H1 (cell line): ENCODE measurements at regions not wholly inside any gene's neighbourhood (a gene's known extent, or its start where the extent isn't known, plus 50 kb on each side); places are given as distances from the start of the nearest gene placed in this dataset.

Source experiments
- CTCF ChIA-PET: fragments of 300-600 bp; sonication (Branson Sonifier 250); formaldehyde crosslinking; loops from one replicate; lab custom pipeline; 2021; ENCODE audit not compliant: partially characterized antibody; lab: Charles Lee
- POLR2A ChIA-PET: fragments of 300-600 bp; sonication (Branson Sonifier 250); formaldehyde crosslinking; loops from one replicate; lab custom pipeline; 2021; ENCODE audit warnings: inconsistent platforms; ENCODE audit not compliant: partially characterized antibody; lab: Charles Lee
- DNase-seq, 2 experiments: peaks; one replicate each; pipeline versions ENCODE4 v3.0.0 to v3.0.0-alpha.2; 2010 to 2022; ENCODE audit warnings: low spot score in 2 of 2, low read depth in 1 of 2, mixed read lengths in 1 of 2
- FAIRE-seq: peaks from 2 replicates; lab custom pipeline; 2011; peaks lifted over from hg19 to GRCh38; lab: Jason Lieb, UNC
- H2AFZ ChIP-seq: 2 replicates; pipeline ENCODE4 v1.8.1; 2012; ENCODE audit warnings: low read length, inconsistent platforms
- H2AK5ac ChIP-seq: 2 replicates; pipeline ENCODE4 v1.6.1; 2013; ENCODE audit warnings: low read depth, low read length
- H2BK120ac ChIP-seq: replicated peaks from 2 replicates; pipeline ENCODE3; 2013; ENCODE audit warnings: low read depth, low read length, inconsistent platforms
- H2BK12ac ChIP-seq: 2 replicates; pipeline ENCODE4 v1.6.1; 2013; ENCODE audit warnings: low read depth, low read length
- H2BK15ac ChIP-seq: 2 replicates; pipeline ENCODE4 v1.6.1; 2013; ENCODE audit warnings: low read length
- H2BK20ac ChIP-seq: 2 replicates; pipeline ENCODE4 v1.6.1; 2013; ENCODE audit warnings: low read length
- H2BK5ac ChIP-seq: 2 replicates; pipeline ENCODE4 v1.6.1; 2013; ENCODE audit warnings: low read depth, low read length
- H3K14ac ChIP-seq: 2 replicates; pipeline ENCODE4 v1.6.1; 2013; ENCODE audit warnings: inconsistent platforms; ENCODE audit not compliant: insufficient read length
- H3K18ac ChIP-seq: 2 replicates; pipeline ENCODE4 v1.6.1; 2013; ENCODE audit warnings: low read length; ENCODE audit errors: extremely low read depth
- H3K23ac ChIP-seq: 2 replicates; pipeline ENCODE4 v1.6.1; 2013; ENCODE audit warnings: inconsistent platforms; ENCODE audit not compliant: insufficient read length
- H3K23me2 ChIP-seq: 2 replicates; pipeline ENCODE4 v1.6.1; 2013; ENCODE audit warnings: low read depth, low read length
- H3K27ac ChIP-seq: 2 replicates; pipeline ENCODE4 v1.6.1; 2011; ENCODE audit warnings: low read depth, low read length, inconsistent platforms
- H3K27me3 ChIP-seq, 4 experiments: replicated peaks in 1 of 4; 1 replicate in 1 of 4; 2 replicates in 3 of 4; pipeline versions ENCODE4 v1.6.1 to v1.8.1; 2011 to 2013; ENCODE audit warnings: low read length in 3 of 4, mild to moderate bottlenecking in 3 of 4, inconsistent platforms in 2 of 4, mixed read lengths in 2 of 4, moderate library complexity in 1 of 4; ENCODE audit not compliant: control insufficient read depth in 3 of 4, insufficient read depth in 3 of 4; ENCODE audit errors: extremely low read depth in 1 of 4
- H3K36me3 ChIP-seq, 4 experiments: 2 replicates each; pipeline versions ENCODE4 v1.6.1 to v1.8.1; 2011 to 2013; ENCODE audit warnings: mild to moderate bottlenecking in 4 of 4, low read length in 3 of 4, moderate library complexity in 2 of 4, control low read depth in 1 of 4, inconsistent platforms in 1 of 4; ENCODE audit not compliant: insufficient read depth in 4 of 4, control insufficient read depth in 2 of 4
- H3K4ac ChIP-seq: replicated peaks from 2 replicates; pipeline ENCODE3; 2013; ENCODE audit warnings: low read length, low read depth, mixed read lengths, inconsistent platforms; ENCODE audit not compliant: insufficient read length
- H3K4me1 ChIP-seq, 4 experiments: replicated peaks in 1 of 4; 1 replicate in 1 of 4; 2 replicates in 3 of 4; pipeline versions ENCODE4 v1.6.1 to v1.8.1; 2011 to 2013; ENCODE audit warnings: low read length in 3 of 4, inconsistent platforms in 2 of 4, mixed read lengths in 1 of 4; ENCODE audit not compliant: insufficient read depth in 4 of 4, control insufficient read depth in 3 of 4
- H3K4me2 ChIP-seq, 2 experiments: 2 replicates each; pipeline versions ENCODE4 v1.6.1 to v1.8.1; 2011 to 2013; ENCODE audit warnings: low read depth in 2 of 2, low read length in 2 of 2, control low read depth in 1 of 2, inconsistent platforms in 1 of 2, mild to moderate bottlenecking in 1 of 2; ENCODE audit not compliant: insufficient read depth in 1 of 2
- H3K4me3 ChIP-seq, 4 experiments: fragments of 200-600, 300-600 bp in 1 of 4; sonication (generic), shearing (Covaris generic), sonication (Bioruptor Twin) in 1 of 4; 2 replicates each; pipeline versions ENCODE4 v1.5.1 to v1.8.1; 2011 to 2016; ENCODE audit warnings: low read length in 4 of 4, low read depth in 3 of 4, control low read depth in 2 of 4, inconsistent platforms in 2 of 4, mild to moderate bottlenecking in 2 of 4, mixed read lengths in 1 of 4, moderate library complexity in 1 of 4; ENCODE audit not compliant: insufficient read depth in 2 of 4; ENCODE audit errors: extremely low read depth in 1 of 4
- H3K56ac ChIP-seq: replicated peaks from 2 replicates; pipeline ENCODE3; 2013; ENCODE audit warnings: low read depth, mild to moderate bottlenecking, mixed read lengths, low read length, inconsistent platforms; ENCODE audit not compliant: insufficient read length
- H3K79me1 ChIP-seq: 2 replicates; pipeline ENCODE4 v1.6.1; 2013; ENCODE audit warnings: low read depth, low read length, control low read depth
- H3K79me2 ChIP-seq, 2 experiments: 2 replicates each; pipeline versions ENCODE4 v1.6.1 to v1.8.1; 2012 to 2013; ENCODE audit warnings: low read length in 2 of 2, mild to moderate bottlenecking in 2 of 2, inconsistent platforms in 1 of 2; ENCODE audit not compliant: insufficient read depth in 2 of 2, control insufficient read depth in 1 of 2
- H3K9ac ChIP-seq, 4 experiments: replicated peaks in 1 of 4; 1 replicate in 1 of 4; 2 replicates in 3 of 4; pipeline versions ENCODE4 v1.6.1 to v1.8.1; 2011 to 2013; ENCODE audit warnings: low read depth in 3 of 4, low read length in 3 of 4, control low read depth in 2 of 4, mild to moderate bottlenecking in 2 of 4, moderate library complexity in 2 of 4, inconsistent platforms in 1 of 4; ENCODE audit errors: extremely low read depth in 1 of 4
- H3K9me3 ChIP-seq, 2 experiments: 2 replicates each; pipeline versions ENCODE4 v1.6.1 to v1.8.1; 2012 to 2013; ENCODE audit warnings: mild to moderate bottlenecking in 2 of 2, moderate library complexity in 2 of 2, control low read depth in 1 of 2, inconsistent platforms in 1 of 2, low read depth in 1 of 2, low read length in 1 of 2, mixed read lengths in 1 of 2; ENCODE audit not compliant: insufficient read depth in 2 of 2
- H4K20me1 ChIP-seq, 2 experiments: replicated peaks in 1 of 2; 2 replicates each; pipeline versions ENCODE3 to v1.8.1; 2011 to 2013; ENCODE audit warnings: inconsistent platforms in 2 of 2, low read length in 2 of 2, mild to moderate bottlenecking in 1 of 2; ENCODE audit not compliant: insufficient read depth in 2 of 2, control insufficient read depth in 1 of 2
- H4K5ac ChIP-seq: 2 replicates; pipeline ENCODE4 v1.6.1; 2013; ENCODE audit warnings: low read length, low read depth, mixed read lengths, inconsistent platforms; ENCODE audit not compliant: insufficient read length
- H4K8ac ChIP-seq: 2 replicates; pipeline ENCODE4 v1.8.0; 2013; ENCODE audit warnings: mild to moderate bottlenecking, moderate library complexity, low read length, inconsistent platforms; ENCODE audit not compliant: insufficient read depth; ENCODE audit errors: extremely low read depth
- H4K91ac ChIP-seq: replicated peaks from 2 replicates; pipeline ENCODE3; 2013; ENCODE audit warnings: low read length, mixed read lengths, inconsistent platforms; ENCODE audit not compliant: insufficient read length
- PHF8 ChIP-seq: fragments of 200-600 bp; sonication (generic); conservative IDR thresholded peaks from 2 replicates; pipeline ENCODE4 v1.7.1; 2012; ENCODE audit warnings: low read depth, mild to moderate bottlenecking, inconsistent platforms, low read length, moderate library complexity
- USF2 ChIP-seq: IDR thresholded peaks from 2 replicates; pipeline ENCODE4 v1.6.1; 2011; ENCODE audit warnings: low read length, improper control_type of control experiment
- WGBS, 2 experiments: shearing (Covaris generic) in 1 of 2; methylation state at CpG; one replicate each; pipeline versions ENCODE4 v1.1.6 to v1.1.7; 2013 to 2015; ENCODE audit warnings: low lambda C conversion rate in 2 of 2, mixed read lengths in 2 of 2, inconsistent platforms in 1 of 2, low coverage in 1 of 2, missing lambda C conversion rate in 1 of 2; ENCODE audit not compliant: insufficient replicate concordance in 2 of 2, insufficient coverage in 1 of 2, insufficient read length in 1 of 2; ENCODE audit errors: extremely low coverage in 1 of 2, missing lambda C conversion rate in 1 of 2; 5-methylcytosine and 5-hydroxymethylcytosine counted together
- TF ChIP-seq, protein P1 (sequence below): IDR thresholded peaks from 2 replicates; pipeline ENCODE4 v1.6.1; 2012; ENCODE audit warnings: inconsistent platforms
- TF ChIP-seq, protein P2 (sequence below): IDR thresholded peaks from 2 replicates; pipeline ENCODE4 v1.6.1; 2011; ENCODE audit warnings: low read depth, mild to moderate bottlenecking, low read length; ENCODE audit not compliant: insufficient read depth

GRCh38 chr6:30814146-30815040, 69.9 kb upstream of the DDR1 start:
- Histone ChIP-seq H2BK15ac (0 out of 2 replicates have a peak overlapping the region, but pooled peaks have one; percentile 46), H3K79me1 (no peaks in the 10 kb centered on the region), H2AK5ac (peak overlapping the region; percentile 90; the same call in 1 of the 2 replicates), H2BK120ac (no peak overlapping the region), H3K4me1 (peaks cover 3 to 8% (median 5%) of the 10 kb centered on the region in 4 experiments; a peak in 6 of 7 replicates), H2BK20ac (no peak overlapping the region), H2BK12ac (peak overlapping the region; percentile 2; the same call in 1 of the 2 replicates), H3K27me3 (no peaks in the 10 kb centered on the region), H3K23me2 (0 out of 2 replicates have a peak, but pooled peaks cover 3% of the 10 kb centered on the region), H2AFZ (no peak overlapping the region), H4K8ac (no peak overlapping the region), H3K36me3 (no peaks in the 10 kb centered on the region), H3K23ac (no peak overlapping the region), H3K4ac (no peak overlapping the region), H3K56ac (no peak overlapping the region), H4K20me1 (no peaks in the 10 kb centered on the region), H4K5ac (no peak overlapping the region), H3K14ac (no peak overlapping the region), H3K9ac (no peak overlapping the region), H4K91ac (no peak overlapping the region), H3K79me2 (no peaks in the 10 kb centered on the region), H3K9me3 (no peaks in the 10 kb centered on the region), H3K4me2 (no peak overlapping the region), H3K18ac (no peak overlapping the region)
- 93% methylated on average over 11 of the region's 11 CpGs; no CpG with 5 or more reads in 1 of the 2 experiments for WGBS, 2 experiments
- ChIA-PET CTCF (interaction anchor here (0.7 to 7.3 kb wide), 6 partner anchors 10 to 272 kb away, joined by 3 to 53 read pairs (median 4); no protein-coding TSS in a partner anchor), POLR2A (no interaction called here)
- DNase-seq (no peak), FAIRE-seq (no peak)
- TF ChIP-seq, protein P1, sequence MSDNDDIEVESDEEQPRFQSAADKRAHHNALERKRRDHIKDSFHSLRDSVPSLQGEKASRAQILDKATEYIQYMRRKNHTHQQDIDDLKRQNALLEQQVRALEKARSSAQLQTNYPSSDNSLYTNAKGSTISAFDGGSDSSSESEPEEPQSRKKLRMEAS: peak; percentile 21; the same call in 1 of the 2 replicates
- TF ChIP-seq, protein P2, sequence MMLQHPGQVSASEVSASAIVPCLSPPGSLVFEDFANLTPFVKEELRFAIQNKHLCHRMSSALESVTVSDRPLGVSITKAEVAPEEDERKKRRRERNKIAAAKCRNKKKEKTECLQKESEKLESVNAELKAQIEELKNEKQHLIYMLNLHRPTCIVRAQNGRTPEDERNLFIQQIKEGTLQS: no peak
- TF ChIP-seq USF2 (no peak), PHF8 (no peak)
- TF ChIP-seq, all 59 proteins: peak for 1
- Histone ChIP-seq H2BK5ac (no peak overlapping the region), H3K27ac (no peak overlapping the region), H3K4me3 (no peak overlapping the region)
